Renal cortical epithelial cell (primary cell): ENCODE measurements at regions not wholly inside any gene's neighbourhood (a gene's known extent, or its start where the extent isn't known, plus 50 kb on each side); places are given as distances from the start of the nearest gene placed in this dataset.
"Not testable (repeated sequence)": the region's sequence is repeated elsewhere in the genome, so short reads cannot be mapped to it uniquely, and the experiment has no call there.

Experiments used
- DNase-seq: peaks from one replicate; pipeline ENCODE4 v3.0.0-alpha.2; 2011; ENCODE audit warnings: low read depth

DNA sequence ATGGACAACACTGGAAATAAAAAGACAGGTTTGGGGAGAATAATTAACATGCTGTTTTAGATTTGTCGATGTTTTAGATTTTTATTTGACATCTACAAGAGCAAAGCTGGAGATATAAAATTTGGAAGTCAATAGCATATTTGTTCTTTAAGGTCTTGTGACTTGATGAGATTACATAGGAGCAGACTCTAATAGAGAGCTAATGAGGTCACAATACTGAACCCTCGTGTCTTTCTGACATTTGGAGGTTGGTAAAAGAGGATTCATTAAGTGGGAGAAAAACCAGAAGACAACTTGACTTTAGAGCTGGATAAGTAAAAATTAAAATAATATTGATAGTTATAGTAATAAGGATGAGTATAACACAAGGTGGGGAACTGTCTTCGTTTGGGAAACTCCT is 322.7 kb upstream of the SEMA6A start:
- DNase-seq = no peak

DNA sequence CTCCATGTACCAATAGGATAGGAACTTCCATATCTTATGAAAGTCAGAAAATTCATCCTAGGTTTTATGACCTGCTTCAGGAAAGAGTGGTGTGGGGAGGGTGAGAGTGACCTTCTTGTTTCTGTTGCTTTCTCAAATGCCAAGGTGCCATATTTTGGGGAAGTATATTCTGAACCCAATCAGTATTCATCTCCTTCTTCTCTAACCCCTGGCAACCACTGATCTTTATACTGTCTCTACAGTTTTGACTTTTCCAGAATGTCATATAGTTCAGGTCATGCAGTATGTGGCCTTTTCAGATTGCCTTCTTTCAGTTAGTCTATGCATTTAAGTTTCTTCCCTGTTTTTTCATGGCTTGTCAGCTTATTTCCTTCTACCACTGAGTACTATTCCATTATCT is 321.4 kb upstream of the SEMA6A start:
- DNase-seq = no peak

- DNase-seq = no peak
Measured at GRCh38 chr5:116892993-116893392, 318.4 kb upstream of the SEMA6A start.

GRCh38 chr5:116887104-116887503 is 312.5 kb upstream of the SEMA6A start:
- DNase-seq = peak; percentile 3

- DNase-seq = no peak
Measured at GRCh38 chr5:116885825-116886224, 311.2 kb upstream of the SEMA6A start.

DNA sequence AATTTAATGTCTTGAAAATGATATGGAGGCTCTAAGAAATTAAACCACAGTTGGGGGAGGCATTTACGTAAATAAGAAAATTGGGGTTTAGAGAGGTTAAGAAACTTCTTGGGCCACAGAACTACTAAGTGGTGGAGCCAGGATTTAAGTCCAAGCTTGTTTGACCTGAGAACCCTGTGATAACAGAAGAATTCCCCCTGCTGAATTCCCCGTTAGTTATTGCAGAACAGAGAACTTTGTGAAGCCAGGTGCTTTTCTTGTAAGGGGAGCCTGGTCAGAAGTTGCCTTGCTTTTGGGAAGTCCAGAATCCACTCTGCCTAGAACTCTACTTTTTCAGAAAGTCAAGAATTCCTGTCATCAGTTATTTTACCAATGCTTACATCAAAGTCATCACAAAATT is 309.3 kb upstream of the SEMA6A start:
- no peak for DNase-seq

DNA sequence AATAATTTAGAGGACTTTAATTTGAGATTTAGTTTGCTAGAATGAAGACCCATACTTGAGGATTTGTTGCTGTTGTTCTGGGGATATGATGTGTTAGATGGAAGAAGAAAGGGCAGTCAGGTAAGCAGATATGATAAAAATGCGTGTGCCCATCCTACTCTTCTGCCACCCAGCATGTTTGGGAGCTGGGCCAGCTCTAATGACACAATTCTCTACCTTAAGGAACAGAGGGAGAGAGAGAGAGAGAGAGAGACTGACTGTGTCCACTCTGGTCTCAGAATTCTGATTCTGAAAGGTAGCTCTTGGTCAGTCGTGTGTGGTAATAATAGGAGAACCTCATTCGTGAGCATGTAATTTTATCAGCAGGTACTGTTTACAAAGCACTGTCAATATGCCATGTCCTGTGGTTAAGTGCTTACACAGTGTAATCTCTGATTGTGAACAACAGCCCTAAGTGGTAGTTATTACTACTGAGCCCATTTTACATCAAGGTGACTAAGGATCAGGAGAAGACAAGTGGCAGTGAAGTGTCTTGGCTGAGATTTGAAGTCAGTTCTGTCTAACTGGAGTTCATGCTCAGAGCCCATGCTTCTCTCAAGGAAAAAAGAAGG is 307.4 kb upstream of the SEMA6A start:
- DNase-seq = no peak

- no peak for DNase-seq
Measured at GRCh38 chr5:116880601-116881000, 306.0 kb upstream of the SEMA6A start.

- DNase-seq = no peak
Measured at GRCh38 chr5:116880150-116880549, 305.5 kb upstream of the SEMA6A start.

DNA sequence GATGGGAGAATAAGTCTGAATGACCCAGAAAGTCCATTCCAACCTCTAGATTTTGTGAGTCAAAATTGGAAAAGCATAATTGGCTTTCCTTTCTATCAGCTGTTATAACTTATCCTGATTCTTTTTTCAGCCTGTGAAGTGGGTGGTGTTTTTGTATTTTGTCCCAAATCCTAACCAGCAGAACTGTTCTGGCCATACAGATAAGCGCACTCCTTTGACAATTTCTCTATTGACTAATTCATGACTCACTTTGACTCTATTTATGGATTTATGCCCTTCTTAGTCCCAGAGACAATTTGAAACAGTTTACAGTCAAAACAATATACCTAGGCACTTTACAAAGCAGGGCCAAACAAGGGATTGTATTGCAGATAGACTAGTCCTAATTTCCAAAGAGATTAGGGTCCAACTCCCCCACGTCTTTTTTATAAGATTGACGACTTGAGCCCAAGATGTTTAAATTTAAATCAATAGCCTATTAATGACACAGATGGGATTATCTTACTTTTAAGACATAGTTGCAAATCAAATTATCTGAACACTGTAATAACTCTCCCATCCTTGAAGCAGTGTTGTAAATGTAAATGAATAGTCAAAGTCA is 301.7 kb upstream of the SEMA6A start:
- no peak for DNase-seq

DNA sequence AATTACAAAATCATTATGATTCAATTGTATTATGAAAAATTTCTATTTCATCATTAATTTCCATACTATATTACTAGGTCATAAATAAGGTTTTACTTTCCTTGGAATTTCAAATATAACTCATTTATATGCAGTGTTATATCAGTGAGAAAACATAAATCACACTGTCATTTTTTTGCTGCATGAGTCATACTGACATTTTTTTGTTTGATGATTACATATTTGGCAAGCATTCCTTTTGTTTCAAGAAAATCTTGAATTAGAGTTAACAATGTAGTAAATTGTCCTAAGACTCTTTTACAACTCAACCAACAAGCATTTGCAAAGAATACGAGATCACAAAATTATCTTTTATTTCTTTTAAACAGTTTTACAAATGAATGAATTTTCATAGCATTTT is 298.4 kb upstream of the SEMA6A start:
- no peak for DNase-seq

- no peak for DNase-seq
Measured at GRCh38 chr5:116872486-116872885, 297.9 kb upstream of the SEMA6A start.

DNA sequence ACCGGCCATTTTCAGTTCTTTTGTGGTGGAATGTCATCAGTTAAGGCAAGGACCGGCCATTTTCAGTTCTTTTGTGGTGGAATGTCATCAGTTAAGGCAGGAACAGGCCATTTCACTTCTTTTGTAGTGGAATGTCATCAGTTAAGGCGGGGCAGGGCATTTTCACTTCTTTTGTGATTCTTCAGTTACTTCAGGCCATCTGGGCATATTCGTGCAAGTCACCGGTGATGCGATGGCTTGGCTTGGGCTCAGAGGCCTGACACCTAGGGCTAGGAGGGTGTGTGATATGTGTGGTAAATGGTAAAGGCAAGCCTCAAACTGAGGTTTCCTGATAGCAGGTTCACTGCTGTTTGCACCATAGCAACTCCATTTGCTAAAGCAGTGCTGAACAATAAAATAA is 293.2 kb upstream of the SEMA6A start:
- not testable (repeated sequence) for DNase-seq

DNA sequence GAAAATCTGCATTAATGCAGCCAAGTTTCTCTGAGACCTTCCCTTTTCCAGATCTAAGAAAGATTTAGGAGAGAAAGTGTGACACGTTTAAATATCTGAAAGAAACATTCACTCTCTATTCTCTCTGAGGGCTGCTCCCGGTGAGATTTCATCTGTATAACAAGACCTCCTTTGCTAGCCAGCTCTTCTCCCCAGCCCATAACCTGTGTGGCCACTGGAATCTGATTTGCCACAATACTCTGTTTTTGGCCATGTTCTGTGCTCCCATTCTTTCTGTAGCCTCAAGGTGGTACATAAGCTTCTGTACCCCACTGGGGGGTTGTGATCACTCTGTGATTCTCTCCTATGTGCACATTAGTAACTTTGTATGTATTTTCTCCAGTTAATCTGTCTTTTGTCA is 291.0 kb upstream of the SEMA6A start:
- DNase-seq = no peak

DNA sequence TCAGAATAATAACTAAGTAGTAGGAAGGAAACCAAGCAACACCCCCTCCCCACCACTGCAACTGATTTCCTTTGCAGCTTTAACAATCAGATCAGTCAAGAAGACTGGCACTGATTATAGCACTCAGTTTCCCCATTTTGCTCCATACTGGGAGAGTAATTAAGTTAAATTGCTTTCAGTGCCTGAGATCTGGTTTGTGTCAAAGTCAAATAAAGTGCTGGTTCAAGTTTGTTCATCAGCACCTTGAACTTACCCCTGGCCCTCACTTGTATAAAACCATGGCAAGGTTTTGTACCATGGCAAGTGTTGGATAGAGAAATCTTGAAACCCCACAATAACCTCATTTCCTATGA is 290.2 kb upstream of the SEMA6A start:
- no peak for DNase-seq

DNA sequence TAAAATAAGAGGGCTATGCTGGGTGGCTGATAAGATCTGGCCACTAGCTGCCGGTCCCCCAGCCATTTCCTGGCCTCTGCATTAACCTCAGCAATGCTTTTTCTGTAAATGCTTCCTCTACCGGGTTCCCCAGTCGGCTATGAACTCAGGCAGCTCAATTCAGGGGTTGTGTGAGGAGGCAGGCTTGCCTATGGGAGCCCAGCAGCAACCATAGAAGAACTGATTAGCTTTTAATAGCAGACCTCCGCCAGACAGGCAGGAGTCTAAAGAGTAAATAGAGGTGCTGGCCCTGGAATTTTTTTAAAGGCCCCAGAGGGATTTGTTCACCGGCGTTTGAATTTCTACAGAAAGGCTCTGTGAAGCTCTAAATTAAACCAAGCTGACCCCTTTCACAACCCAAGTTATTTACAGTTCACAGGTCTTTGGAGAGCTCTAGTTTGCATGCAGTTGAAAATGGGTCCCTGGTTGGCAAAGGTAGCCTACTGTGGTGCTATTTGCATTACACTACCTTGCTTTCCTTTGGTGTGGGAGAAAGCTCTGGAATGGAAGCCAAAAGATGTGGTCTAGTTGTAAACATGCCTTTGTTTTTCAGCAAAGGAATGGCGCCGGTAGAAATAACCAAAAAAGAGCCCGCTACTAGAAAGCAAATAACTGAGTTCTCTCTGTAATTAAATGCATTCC is 289.7 kb upstream of the SEMA6A start:
- no peak for DNase-seq

DNA sequence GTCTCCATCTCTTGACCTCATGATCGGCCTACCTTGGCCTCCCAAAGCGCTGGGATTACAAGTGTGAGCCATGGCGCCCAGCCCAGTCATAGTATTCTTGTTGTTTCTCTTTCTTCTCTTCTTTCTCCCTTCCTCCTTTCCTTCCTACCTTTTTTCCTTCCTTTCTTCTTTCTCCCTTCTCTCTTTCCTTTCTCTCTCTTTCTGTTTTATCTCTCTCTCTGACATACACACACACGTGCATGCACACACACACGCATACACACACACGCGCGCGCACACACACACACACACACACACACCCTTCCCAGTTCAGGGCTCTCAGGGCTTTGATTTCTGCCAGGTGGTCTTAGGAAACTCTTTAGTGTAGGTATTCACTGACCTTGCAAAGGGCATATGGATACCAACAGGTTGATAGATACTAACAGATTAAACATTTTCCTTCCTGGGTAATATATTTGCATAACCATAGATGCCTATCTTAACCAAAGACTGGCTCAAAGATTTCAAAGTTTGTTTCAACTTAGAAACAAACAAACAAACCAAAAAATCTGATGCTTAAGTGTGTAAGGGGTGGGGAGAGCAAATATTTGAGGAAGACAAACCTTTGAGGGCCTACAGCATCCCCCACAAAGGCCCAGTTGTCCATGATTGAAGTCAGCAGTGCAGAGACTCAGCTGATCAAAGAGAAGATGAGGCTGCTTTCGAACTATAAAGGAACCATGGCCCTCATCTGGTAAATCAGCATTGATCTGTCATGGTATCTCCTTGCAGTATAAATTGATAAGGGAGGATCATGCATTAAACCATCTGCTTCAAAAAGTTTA is 288.2 kb upstream of the SEMA6A start:
- no peak for DNase-seq

DNA sequence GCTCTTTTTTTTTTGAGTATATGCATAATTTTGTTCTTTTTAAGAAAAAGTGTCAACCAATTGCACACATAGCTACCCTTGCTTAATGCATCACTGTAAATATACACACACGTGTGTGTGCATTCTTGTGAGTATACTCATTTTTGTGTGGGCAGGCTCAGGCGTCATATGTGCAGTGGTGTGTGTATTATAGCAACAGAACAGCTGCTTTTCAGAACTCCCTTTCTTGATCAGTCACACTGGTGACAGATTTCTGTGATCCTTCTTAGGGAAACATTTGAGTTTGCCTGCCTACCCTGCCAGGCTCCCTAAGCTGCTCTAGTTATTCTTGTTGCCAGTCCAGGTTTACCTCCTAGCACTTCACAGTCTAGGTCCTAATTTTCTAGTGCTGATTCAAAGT is 287.0 kb upstream of the SEMA6A start:
- peak; percentile 22 for DNase-seq

- no peak for DNase-seq
Measured at GRCh38 chr5:116861097-116861496, 286.5 kb upstream of the SEMA6A start.

GRCh38 chr5:116859666-116860320 is 285.2 kb upstream of the SEMA6A start:
- no peak for DNase-seq

DNA sequence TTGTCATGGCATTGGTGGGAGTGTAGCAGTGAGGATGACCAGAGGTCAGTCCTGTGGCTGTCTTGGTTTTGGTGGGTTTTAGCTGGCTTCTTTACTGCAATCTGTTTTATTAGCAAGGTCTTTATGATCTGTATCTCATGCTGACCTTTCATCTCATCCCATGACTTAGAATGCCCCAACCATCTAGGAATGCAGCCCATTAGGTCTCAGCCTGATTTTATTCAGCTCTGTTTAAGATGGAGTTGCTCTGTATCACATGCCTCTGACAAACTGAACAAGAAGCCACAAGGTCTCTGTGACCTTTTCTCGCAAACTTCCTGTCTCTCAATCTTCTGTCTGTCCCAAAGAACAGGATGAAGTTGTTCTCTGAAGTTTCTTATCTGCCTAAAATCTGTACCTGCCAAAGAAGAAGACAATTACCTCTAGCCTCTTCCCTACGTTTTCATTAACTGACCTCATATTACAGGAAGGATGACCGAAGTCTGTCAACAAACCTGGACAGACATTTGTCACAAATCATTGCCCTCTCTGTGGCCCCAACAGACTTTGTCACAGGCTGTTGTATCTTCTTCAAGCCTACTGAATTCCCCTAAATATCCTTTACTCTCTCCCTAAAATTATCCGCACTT is 284.2 kb upstream of the SEMA6A start:
- no peak for DNase-seq

DNA sequence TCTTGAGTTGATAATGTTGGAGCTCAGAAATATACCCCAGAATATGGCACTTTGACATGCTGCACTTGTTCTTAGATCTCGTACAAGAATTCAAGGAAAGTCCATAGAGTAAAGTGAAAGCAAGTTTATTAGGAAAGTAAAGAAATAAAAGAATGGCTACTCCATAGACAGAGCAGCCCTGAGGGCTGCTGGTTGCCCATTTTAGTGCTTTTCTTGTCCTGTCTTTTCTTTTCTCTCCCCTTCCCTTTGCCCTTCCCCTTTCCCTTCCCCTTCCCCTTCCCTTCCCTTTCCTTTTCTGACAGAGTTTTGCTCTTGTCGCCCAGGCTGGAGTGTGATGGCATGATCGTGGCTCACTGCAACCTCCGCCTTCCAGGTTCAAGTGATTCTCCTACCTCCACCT is 283.4 kb upstream of the SEMA6A start:
- DNase-seq = not testable (repeated sequence)
